Superior temporal gyrus (tissue), 1 donor: ENCODE measurements at regions not wholly inside any gene's neighbourhood (a gene's known extent, or its start where the extent isn't known, plus 50 kb on each side); places are given as distances from the start of the nearest gene placed in this dataset.

Experiments used
- DNase-seq: peaks from one replicate; pipeline ENCODE4 v3.0.0-alpha.2; 2016; ENCODE audit errors: extremely low spot score

DNA sequence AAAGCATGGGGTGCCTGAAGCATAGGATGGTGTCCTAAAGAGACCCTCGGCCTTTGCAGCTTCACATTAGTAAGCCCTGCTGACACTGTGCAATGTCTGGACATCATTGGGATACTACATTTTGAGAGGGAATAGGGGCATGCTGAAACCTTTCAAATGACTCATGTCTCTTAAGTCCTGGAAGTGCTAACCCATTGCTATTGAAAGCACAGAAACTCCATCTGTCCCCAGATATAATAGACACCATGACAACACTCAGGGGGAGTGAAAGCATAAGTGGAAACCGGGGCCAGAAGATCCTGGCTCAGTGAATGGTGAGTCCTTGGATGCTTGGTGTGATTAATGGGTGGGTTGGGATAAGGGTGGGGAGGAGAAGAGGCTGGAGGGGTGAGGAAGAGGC lies 595.5 kb upstream of the ID2 start:
- DNase-seq: no peak

GRCh38 chr2:8086796-8087479 lies 594.9 kb upstream of the ID2 start:
- no peak for DNase-seq

GRCh38 chr2:8087480-8087840 lies 594.4 kb upstream of the ID2 start:
- no peak for DNase-seq

GRCh38 chr2:8088810-8089209 lies 593.0 kb upstream of the ID2 start:
- DNase-seq: no peak

- no peak for DNase-seq
Measured at GRCh38 chr2:8089596-8089995, 592.3 kb upstream of the ID2 start.

- no peak for DNase-seq
Measured at GRCh38 chr2:8090748-8091700, 590.8 kb upstream of the ID2 start.

DNA sequence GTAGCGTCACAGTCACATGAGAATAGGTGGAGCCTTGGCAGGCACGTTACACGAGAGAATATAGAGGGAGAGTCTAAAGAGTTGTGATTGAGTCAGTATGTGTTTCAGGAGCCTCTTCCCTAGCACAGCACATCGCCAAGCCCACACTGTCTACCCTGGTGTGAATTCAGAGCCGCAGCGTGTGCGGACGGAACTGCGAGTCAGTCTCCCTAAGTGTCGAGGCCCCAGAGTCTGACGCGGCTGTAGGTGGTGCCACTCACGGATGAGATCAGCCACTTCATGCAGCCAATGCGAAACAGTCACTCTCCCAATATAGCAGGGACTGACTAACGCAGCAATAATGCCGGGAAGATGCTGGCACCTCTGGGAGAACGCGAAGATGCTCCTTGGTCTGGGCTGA lies 587.3 kb upstream of the ID2 start:
- peak; percentile 34 for DNase-seq

GRCh38 chr2:8095978-8096377 lies 585.9 kb upstream of the ID2 start:
- DNase-seq: no peak

GRCh38 chr2:8096484-8096883 lies 585.4 kb upstream of the ID2 start:
- DNase-seq: no peak

DNA sequence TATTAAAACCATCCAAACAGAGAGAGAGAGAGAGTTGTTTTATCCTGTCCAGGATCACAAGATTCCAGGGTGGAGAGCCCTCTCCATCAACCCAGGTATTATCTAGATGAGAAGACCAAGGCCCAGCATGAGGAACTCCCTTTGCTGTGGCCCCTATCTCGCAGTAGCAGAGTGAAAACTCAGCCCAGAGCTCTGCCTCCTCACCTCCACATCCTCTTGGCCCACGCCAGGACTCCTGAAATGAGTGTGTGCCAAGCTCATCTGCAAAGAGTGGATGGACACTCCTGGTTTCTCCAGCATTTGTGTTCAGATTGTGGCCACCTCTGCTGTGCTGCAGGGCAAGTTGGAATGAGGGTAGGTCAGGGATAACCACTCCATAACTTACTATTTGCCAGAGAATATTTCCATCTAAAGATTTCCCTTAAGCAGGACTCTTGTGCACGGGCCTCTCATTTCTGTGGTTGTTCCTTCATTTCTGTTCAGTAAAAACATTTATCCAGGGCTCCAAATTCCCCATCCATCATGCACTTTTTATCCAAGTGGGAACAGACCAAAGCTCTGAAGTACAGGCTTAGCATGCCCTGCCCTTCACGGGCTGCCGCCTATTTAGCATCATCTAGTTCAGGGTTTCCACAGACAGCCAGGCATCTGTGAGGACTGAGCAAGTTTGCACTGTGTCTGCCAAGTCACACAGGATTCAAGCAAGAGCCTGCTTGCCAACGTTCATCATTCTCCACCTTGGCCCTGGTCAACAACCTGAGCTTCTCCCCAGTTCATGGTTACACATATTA lies 583.2 kb upstream of the ID2 start:
- no peak for DNase-seq

- no peak for DNase-seq
Measured at GRCh38 chr2:8099267-8099582, 582.6 kb upstream of the ID2 start.

DNA sequence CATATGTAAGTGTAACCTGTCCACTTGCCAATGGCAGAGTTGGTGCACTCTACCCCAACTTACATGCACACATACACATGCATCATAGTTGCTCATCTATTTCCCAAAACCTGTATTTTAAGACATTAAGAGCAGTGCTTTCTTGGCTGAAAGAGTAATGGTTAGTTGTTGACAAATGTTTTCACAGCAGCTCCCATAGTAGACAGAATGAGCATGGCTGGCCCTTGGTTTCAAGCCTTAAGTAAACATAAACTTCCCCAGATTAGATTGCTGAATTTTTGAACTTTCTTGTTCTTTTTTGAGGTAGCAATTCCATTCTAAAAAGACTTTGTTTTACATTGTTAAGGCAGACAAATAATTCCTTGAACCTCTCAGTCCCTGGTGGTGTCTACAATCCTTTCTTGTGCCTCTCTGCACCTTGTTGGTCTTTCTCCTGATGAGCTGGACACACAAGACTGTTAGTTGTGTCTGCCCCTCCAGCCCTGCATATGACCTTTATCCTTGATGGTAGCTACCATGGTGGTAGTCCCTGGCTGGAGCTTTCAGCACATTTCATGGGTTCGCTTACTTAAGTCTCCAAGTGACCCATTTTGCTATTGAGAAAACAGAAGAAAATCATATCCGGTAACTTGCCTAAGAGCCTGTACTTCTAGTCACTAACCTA lies 580.1 kb upstream of the ID2 start:
- DNase-seq: no peak

- no peak for DNase-seq
Measured at GRCh38 chr2:8102470-8102869, 579.4 kb upstream of the ID2 start.

- no peak for DNase-seq
Measured at GRCh38 chr2:8103085-8103708, 578.7 kb upstream of the ID2 start.

DNA sequence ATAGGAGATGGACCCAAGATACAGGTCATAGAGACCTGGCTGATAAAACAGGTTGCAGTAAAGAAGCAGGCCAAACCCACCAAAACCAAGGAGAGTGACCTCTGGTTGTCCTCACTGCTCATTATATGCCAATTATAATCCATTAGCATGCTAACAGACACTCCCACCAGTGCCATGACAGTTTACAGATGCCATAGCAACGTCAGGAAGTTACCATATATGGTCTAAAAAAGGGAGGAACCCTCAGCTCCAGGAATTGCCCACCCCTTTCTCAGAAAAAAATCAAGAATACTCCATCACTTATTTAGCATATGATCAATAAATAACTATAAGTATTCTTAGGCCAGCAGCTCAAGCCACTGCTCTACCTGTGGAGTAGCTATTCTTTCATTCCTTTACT lies 574.7 kb upstream of the ID2 start:
- no peak for DNase-seq

GRCh38 chr2:8107621-8108378 lies 574.1 kb upstream of the ID2 start:
- no peak for DNase-seq

GRCh38 chr2:8110716-8111115 lies 571.1 kb upstream of the ID2 start:
- DNase-seq: no peak

GRCh38 chr2:8111193-8111592 lies 570.7 kb upstream of the ID2 start:
- no peak for DNase-seq

DNA sequence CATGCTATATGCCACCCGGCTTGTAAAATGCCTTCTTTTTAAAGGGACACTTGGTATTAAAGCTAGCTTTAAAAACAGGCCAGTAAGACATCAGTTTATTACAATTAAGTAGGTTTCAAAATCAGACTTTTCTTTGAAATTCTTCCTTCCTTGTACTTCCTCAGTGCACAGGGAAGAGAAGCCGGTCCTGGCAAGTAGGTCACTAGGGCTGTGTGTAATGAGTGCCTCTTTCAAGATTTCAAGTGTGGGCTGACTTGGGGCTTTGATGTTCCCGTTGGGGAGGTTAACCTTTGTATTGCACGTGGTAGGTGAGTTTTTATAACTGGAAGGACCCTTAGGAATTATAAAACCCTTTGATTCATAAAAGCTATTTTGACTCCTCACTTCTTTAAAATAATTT lies 566.4 kb upstream of the ID2 start:
- no peak for DNase-seq

DNA sequence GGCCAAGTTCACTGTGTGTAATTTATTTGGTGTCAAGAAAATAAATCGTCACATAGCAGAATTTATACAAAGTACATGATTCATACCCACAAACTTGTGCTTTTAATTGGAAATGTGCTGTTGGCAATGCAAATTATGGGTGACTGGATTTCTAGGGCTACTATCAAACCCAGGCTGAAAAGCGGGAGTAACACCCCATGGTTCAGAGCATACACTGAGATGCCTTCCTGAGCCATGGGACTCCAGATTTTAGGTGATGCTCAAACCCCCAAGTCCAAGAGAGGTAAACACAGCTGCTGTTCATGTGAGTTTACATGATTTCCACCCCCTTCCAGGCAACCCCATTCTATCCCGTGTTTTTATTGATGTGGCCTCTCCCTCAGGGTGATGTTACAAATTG lies 565.9 kb upstream of the ID2 start:
- no peak for DNase-seq

DNA sequence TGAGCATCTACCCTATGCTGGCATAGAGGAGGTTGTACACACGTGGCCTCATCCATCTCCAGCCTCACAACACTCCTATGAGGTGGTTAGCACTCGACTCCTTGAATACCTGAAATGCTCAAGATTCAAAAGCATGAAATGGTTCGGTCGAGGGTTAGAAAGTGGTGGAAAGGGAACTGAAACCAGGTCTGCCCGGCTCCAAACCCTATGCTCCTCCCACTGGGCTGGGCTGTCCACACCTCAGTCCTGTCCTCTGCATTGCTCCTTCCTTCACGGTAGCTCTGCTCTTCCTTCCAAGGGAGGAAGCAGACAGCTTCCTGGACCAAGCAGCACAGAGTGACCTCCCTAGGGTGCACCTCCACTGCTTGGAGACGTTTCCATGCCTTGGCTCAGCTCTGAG lies 565.2 kb upstream of the ID2 start:
- DNase-seq: no peak
